ENCODE measurements at regions not wholly inside any gene's neighbourhood (a gene's known extent, or its start where the extent isn't known, plus 50 kb on each side); places are given as distances from the start of the nearest gene placed in this dataset.
"Not testable (repeated sequence)": the region's sequence is repeated elsewhere in the genome, so short reads cannot be mapped to it uniquely, and the experiment has no call there.

- no peak for DNase-seq (ENCODE audit: low read depth)
Observed at GRCh38 chr2:121133551-121134319, 151.3 kb downstream of the TFCP2L1 start.

- DNase-seq (ENCODE audit: low read depth): no peak
Observed at GRCh38 chr2:121134728-121135127, 150.3 kb downstream of the TFCP2L1 start.

GRCh38 chr2:121135168-121135853 lies 149.7 kb downstream of the TFCP2L1 start:
- no peak for DNase-seq (ENCODE audit: low read depth)

- DNase-seq (ENCODE audit: low read depth): no peak
Observed at GRCh38 chr2:121136323-121136722, 148.7 kb downstream of the TFCP2L1 start.

GRCh38 chr2:121137571-121137970 lies 147.4 kb downstream of the TFCP2L1 start:
- DNase-seq (ENCODE audit: low read depth): no peak

- DNase-seq (ENCODE audit: low read depth): no peak
Observed at GRCh38 chr2:121140734-121141133, 144.3 kb downstream of the TFCP2L1 start.

GRCh38 chr2:121142452-121142851 lies 142.6 kb downstream of the TFCP2L1 start:
- DNase-seq (ENCODE audit: low read depth): no peak

GRCh38 chr2:121144111-121144510 lies 140.9 kb downstream of the TFCP2L1 start:
- DNase-seq (ENCODE audit: low read depth): no peak

GRCh38 chr2:121146630-121147029 lies 138.4 kb downstream of the TFCP2L1 start:
- no peak for DNase-seq (ENCODE audit: low read depth)

- no peak for DNase-seq (ENCODE audit: low read depth)
Observed at GRCh38 chr2:121147766-121148165, 137.2 kb downstream of the TFCP2L1 start.

- no peak for DNase-seq (ENCODE audit: low read depth)
Observed at GRCh38 chr2:121148481-121148880, 136.5 kb downstream of the TFCP2L1 start.

- DNase-seq (ENCODE audit: low read depth): no peak
Observed at GRCh38 chr2:121149384-121149783, 135.6 kb downstream of the TFCP2L1 start.

- DNase-seq (ENCODE audit: low read depth): no peak
Observed at GRCh38 chr2:121150126-121150525, 134.9 kb downstream of the TFCP2L1 start.

GRCh38 chr2:121150713-121151112 lies 134.3 kb downstream of the TFCP2L1 start:
- no peak for DNase-seq (ENCODE audit: low read depth)

GRCh38 chr2:121151311-121152109 lies 133.5 kb downstream of the TFCP2L1 start:
- no peak for DNase-seq (ENCODE audit: low read depth)

GRCh38 chr2:121152861-121153260 lies 132.1 kb downstream of the TFCP2L1 start:
- no peak for DNase-seq (ENCODE audit: low read depth)

GRCh38 chr2:121153516-121153915 lies 131.5 kb downstream of the TFCP2L1 start:
- DNase-seq (ENCODE audit: low read depth): no peak

- no peak for DNase-seq (ENCODE audit: low read depth)
Observed at GRCh38 chr2:121155502-121156056, 129.4 kb downstream of the TFCP2L1 start.

- not testable (repeated sequence) for DNase-seq (ENCODE audit: low read depth)
Observed at GRCh38 chr2:121157481-121157880, 127.5 kb downstream of the TFCP2L1 start.

GRCh38 chr2:121159291-121160071 lies 125.5 kb downstream of the TFCP2L1 start:
- no peak for DNase-seq (ENCODE audit: low read depth)

GRCh38 chr2:121160366-121160765 lies 124.6 kb downstream of the TFCP2L1 start:
- no peak for DNase-seq (ENCODE audit: low read depth)

Measured in T follicular helper cell (primary cell).